ENCODE measurements at regions not wholly inside any gene's neighbourhood (a gene's known extent, or its start where the extent isn't known, plus 50 kb on each side); places are given as distances from the start of the nearest gene placed in this dataset.

DNA sequence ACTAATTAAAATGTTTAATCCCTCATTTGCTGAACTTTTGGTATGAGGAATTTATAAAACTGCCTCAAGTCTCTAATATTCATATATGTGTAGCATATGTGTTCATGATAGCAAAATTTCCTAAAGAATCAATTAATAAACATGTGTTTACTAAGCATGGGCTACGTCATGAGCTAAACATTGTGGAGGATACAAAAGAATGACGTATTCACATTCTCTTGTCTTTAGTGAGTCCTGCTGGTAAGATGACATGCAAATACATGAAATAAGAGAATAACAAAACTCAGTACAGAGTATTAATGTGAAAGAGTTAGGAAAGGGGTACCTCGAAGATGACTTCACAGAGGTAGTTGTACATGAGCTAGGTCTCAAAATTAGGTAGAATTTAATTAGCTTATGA, 121.9 kb upstream of the POF1B start:
- no peaks in the 10 kb centered on the region for H3K36me3 ChIP-seq
- no peaks in the 10 kb centered on the region for H3F3A ChIP-seq (ENCODE audit: low read depth)
- H3K9me3 Mint-ChIP-seq, result no peaks in the 10 kb centered on the region
- no peak overlapping the region for H3K27ac ChIP-seq
- H3K4me1 ChIP-seq, result no peaks in the 10 kb centered on the region
- H3K4me2 ChIP-seq, result no peak overlapping the region
- no peak overlapping the region for H3K9ac ChIP-seq
- DNase-seq (ENCODE audit: low spot score), result no peak
- TF ChIP-seq, protein P1, sequence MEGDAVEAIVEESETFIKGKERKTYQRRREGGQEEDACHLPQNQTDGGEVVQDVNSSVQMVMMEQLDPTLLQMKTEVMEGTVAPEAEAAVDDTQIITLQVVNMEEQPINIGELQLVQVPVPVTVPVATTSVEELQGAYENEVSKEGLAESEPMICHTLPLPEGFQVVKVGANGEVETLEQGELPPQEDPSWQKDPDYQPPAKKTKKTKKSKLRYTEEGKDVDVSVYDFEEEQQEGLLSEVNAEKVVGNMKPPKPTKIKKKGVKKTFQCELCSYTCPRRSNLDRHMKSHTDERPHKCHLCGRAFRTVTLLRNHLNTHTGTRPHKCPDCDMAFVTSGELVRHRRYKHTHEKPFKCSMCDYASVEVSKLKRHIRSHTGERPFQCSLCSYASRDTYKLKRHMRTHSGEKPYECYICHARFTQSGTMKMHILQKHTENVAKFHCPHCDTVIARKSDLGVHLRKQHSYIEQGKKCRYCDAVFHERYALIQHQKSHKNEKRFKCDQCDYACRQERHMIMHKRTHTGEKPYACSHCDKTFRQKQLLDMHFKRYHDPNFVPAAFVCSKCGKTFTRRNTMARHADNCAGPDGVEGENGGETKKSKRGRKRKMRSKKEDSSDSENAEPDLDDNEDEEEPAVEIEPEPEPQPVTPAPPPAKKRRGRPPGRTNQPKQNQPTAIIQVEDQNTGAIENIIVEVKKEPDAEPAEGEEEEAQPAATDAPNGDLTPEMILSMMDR (IDR thresholded peaks at IDR 0.05), result no peak
- no peak for TF ChIP-seq EZH2 (IDR thresholded peaks at IDR 0.05)
- TF ChIP-seq EZH2phosphoT487 (IDR thresholded peaks at IDR 0.05), result no peak
- H3K36me3 Mint-ChIP-seq, result no peaks in the 10 kb centered on the region
- H3K27me3 Mint-ChIP-seq (ENCODE audit: insufficient read depth, low read depth), result no peaks in the 10 kb centered on the region
- no peak overlapping the region for H2AFZ ChIP-seq (replicated peaks)
- H3K27ac Mint-ChIP-seq, result no peak overlapping the region
- H3K4me3 Mint-ChIP-seq, result no peak overlapping the region
- peaks cover 4% of the 10 kb centered on the region for H3K4me1 Mint-ChIP-seq
- H3K79me2 ChIP-seq (ENCODE audit: low read depth), result no peaks in the 10 kb centered on the region
- no peaks in the 10 kb centered on the region for H3K9me3 ChIP-seq (ENCODE audit: low read depth)
- no peaks in the 10 kb centered on the region for H4K20me1 ChIP-seq (ENCODE audit: low read depth)
- no peak overlapping the region for H3K4me3 ChIP-seq
- H3K27me3 ChIP-seq, result no peaks in the 10 kb centered on the region

- H3K4me3 ChIP-seq, result no peak overlapping the region
- no peaks in the 10 kb centered on the region for H3F3A ChIP-seq (ENCODE audit: low read depth)
- Mint-ChIP-seq H3K27me3 (ENCODE audit: insufficient read depth, low read depth) (no peaks in the 10 kb centered on the region), H3K4me3 (no peak overlapping the region), H3K36me3 (no peaks in the 10 kb centered on the region), H3K4me1 (peaks cover 3% of the 10 kb centered on the region), H3K9me3 (no peaks in the 10 kb centered on the region), H3K27ac (no peak overlapping the region)
- H3K4me1 ChIP-seq, result no peaks in the 10 kb centered on the region
- no peak overlapping the region for H3K9ac ChIP-seq
- H3K4me2 ChIP-seq, result no peak overlapping the region
- no peak overlapping the region for H2AFZ ChIP-seq (replicated peaks)
- H3K9me3 ChIP-seq (ENCODE audit: low read depth), result no peaks in the 10 kb centered on the region
- DNase-seq (ENCODE audit: low spot score), result no peak
- no peaks in the 10 kb centered on the region for H3K79me2 ChIP-seq (ENCODE audit: low read depth)
- H3K27me3 ChIP-seq, result no peaks in the 10 kb centered on the region
- H3K27ac ChIP-seq, result no peak overlapping the region
- TF ChIP-seq, protein P1 (IDR thresholded peaks at IDR 0.05), result no peak
- H3K36me3 ChIP-seq, result no peaks in the 10 kb centered on the region
- no peaks in the 10 kb centered on the region for H4K20me1 ChIP-seq (ENCODE audit: low read depth)
Observed at GRCh38 chrX:85499400-85499799, 119.9 kb upstream of the POF1B start.

DNA sequence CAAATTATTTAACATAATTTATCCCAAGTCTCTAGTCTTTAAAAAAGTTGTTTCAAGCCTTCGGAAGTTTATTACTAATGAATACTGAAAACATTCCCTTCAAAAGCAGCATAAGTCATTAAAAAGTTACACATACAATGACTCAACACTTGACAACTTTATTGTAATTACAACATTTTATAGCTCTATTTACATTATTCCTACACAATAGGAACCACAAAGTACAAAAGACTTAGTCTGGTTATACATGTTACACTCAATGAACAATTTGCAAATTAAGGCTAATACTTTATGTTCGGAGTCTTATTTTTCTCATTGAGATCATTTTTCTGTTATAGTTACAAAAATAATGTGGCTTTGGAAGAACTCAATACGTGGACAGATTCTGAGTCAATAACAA, 114.4 kb upstream of the POF1B start:
- Histone ChIP-seq H3F3A (ENCODE audit: low read depth) (no peaks in the 10 kb centered on the region), H3K4me3 (no peak overlapping the region), H4K20me1 (ENCODE audit: low read depth) (no peaks in the 10 kb centered on the region), H3K27ac (no peak overlapping the region), H2AFZ (replicated peaks) (no peak overlapping the region), H3K4me1 (no peaks in the 10 kb centered on the region), H3K4me2 (no peak overlapping the region), H3K27me3 (no peaks in the 10 kb centered on the region), H3K9ac (no peak overlapping the region), H3K79me2 (ENCODE audit: low read depth) (no peaks in the 10 kb centered on the region), H3K36me3 (no peaks in the 10 kb centered on the region), H3K9me3 (ENCODE audit: low read depth) (no peaks in the 10 kb centered on the region)
- DNase-seq (ENCODE audit: low spot score), result no peak
- no peaks in the 10 kb centered on the region for H3K4me1 Mint-ChIP-seq
- H3K27ac Mint-ChIP-seq, result no peak overlapping the region
- no peak overlapping the region for H3K4me3 Mint-ChIP-seq
- TF ChIP-seq EZH2phosphoT487 (IDR thresholded peaks at IDR 0.05) (no peak), EZH2 (IDR thresholded peaks at IDR 0.05) (no peak)
- TF ChIP-seq, protein P1 (IDR thresholded peaks at IDR 0.05), result no peak
- H3K27me3 Mint-ChIP-seq (ENCODE audit: insufficient read depth, low read depth), result no peaks in the 10 kb centered on the region
- H3K36me3 Mint-ChIP-seq, result no peaks in the 10 kb centered on the region
- no peaks in the 10 kb centered on the region for H3K9me3 Mint-ChIP-seq

- no peak for DNase-seq (ENCODE audit: low spot score)
- Histone ChIP-seq H3K27ac (no peak overlapping the region), H4K20me1 (ENCODE audit: low read depth) (no peaks in the 10 kb centered on the region), H3K9me3 (ENCODE audit: low read depth) (no peaks in the 10 kb centered on the region), H3K36me3 (no peaks in the 10 kb centered on the region), H3K9ac (no peak overlapping the region), H3K4me3 (no peak overlapping the region), H3K79me2 (ENCODE audit: low read depth) (no peaks in the 10 kb centered on the region), H3F3A (ENCODE audit: low read depth) (no peaks in the 10 kb centered on the region), H2AFZ (replicated peaks) (no peak overlapping the region), H3K4me1 (no peaks in the 10 kb centered on the region), H3K4me2 (no peak overlapping the region), H3K27me3 (no peaks in the 10 kb centered on the region)
- Mint-ChIP-seq H3K9me3 (no peaks in the 10 kb centered on the region), H3K4me3 (no peak overlapping the region), H3K36me3 (no peaks in the 10 kb centered on the region), H3K4me1 (no peaks in the 10 kb centered on the region), H3K27me3 (ENCODE audit: insufficient read depth, low read depth) (no peaks in the 10 kb centered on the region), H3K27ac (no peak overlapping the region)
- TF ChIP-seq EZH2phosphoT487 (IDR thresholded peaks at IDR 0.05), result no peak
- TF ChIP-seq, protein P1 (IDR thresholded peaks at IDR 0.05), result no peak
- no peak for TF ChIP-seq EZH2 (IDR thresholded peaks at IDR 0.05)
Observed at GRCh38 chrX:85454295-85454694, 74.8 kb upstream of the POF1B start.

Data from neural progenitor cell (in vitro differentiated cells).